ENCODE measurements at regions not wholly inside any gene's neighbourhood (a gene's known extent, or its start where the extent isn't known, plus 50 kb on each side); places are given as distances from the start of the nearest gene placed in this dataset.
"Not testable (repeated sequence)": the region's sequence is repeated elsewhere in the genome, so short reads cannot be mapped to it uniquely, and the experiment has no call there.

GRCh38 chr3:159657176-159657575 is 331.5 kb upstream of the IL12A start:
- DNase-seq (ENCODE audit: low spot score): no peak

GRCh38 chr3:159657629-159658028 is 331.0 kb upstream of the IL12A start:
- DNase-seq (ENCODE audit: low spot score): no peak

GRCh38 chr3:159660326-159660725 is 328.3 kb upstream of the IL12A start:
- DNase-seq (ENCODE audit: low spot score): no peak

- no peak for DNase-seq (ENCODE audit: low spot score)
These were observed 327.7 kb upstream of the IL12A start for GRCh38 chr3:159660901-159661300.

- no peak for DNase-seq (ENCODE audit: low spot score)
These were observed 326.1 kb upstream of the IL12A start for GRCh38 chr3:159662549-159662948.

GRCh38 chr3:159664006-159664405 is 324.6 kb upstream of the IL12A start:
- peak; percentile 11 for DNase-seq (ENCODE audit: low spot score)

GRCh38 chr3:159664653-159665052 is 324.0 kb upstream of the IL12A start:
- DNase-seq (ENCODE audit: low spot score): no peak

GRCh38 chr3:159667261-159667660 is 321.4 kb upstream of the IL12A start:
- DNase-seq (ENCODE audit: low spot score): no peak

GRCh38 chr3:159668461-159668860 is 320.2 kb upstream of the IL12A start:
- DNase-seq (ENCODE audit: low spot score): no peak

GRCh38 chr3:159668990-159669476 is 319.6 kb upstream of the IL12A start:
- no peak for DNase-seq (ENCODE audit: low spot score)

- no peak for DNase-seq (ENCODE audit: low spot score)
These were observed 318.9 kb upstream of the IL12A start for GRCh38 chr3:159669766-159670165.

- DNase-seq (ENCODE audit: low spot score): peak; percentile 10
These were observed 315.6 kb upstream of the IL12A start for GRCh38 chr3:159672728-159673688.

- DNase-seq (ENCODE audit: low spot score): no peak
These were observed 314.1 kb upstream of the IL12A start for GRCh38 chr3:159674583-159674982.

- DNase-seq (ENCODE audit: low spot score): no peak
These were observed 313.4 kb upstream of the IL12A start for GRCh38 chr3:159675285-159675684.

- no peak for DNase-seq (ENCODE audit: low spot score)
These were observed 308.7 kb upstream of the IL12A start for GRCh38 chr3:159679900-159680299.

- DNase-seq (ENCODE audit: low spot score): not testable (repeated sequence)
These were observed 306.9 kb upstream of the IL12A start for GRCh38 chr3:159681717-159682116.

- DNase-seq (ENCODE audit: low spot score): no peak
These were observed 302.8 kb upstream of the IL12A start for GRCh38 chr3:159685801-159686200.

- no peak for DNase-seq (ENCODE audit: low spot score)
These were observed 295.4 kb upstream of the IL12A start for GRCh38 chr3:159693226-159693625.

GRCh38 chr3:159711560-159712333 is 276.9 kb upstream of the IL12A start:
- DNase-seq (ENCODE audit: low spot score): peak; percentile 93

- DNase-seq (ENCODE audit: low spot score): peak; percentile 5
These were observed 267.3 kb upstream of the IL12A start for GRCh38 chr3:159721324-159721723.

- DNase-seq (ENCODE audit: low spot score): no peak
These were observed 265.3 kb upstream of the IL12A start for GRCh38 chr3:159723295-159723694.

- peak; percentile 42 for DNase-seq (ENCODE audit: low spot score)
These were observed 264.0 kb upstream of the IL12A start for GRCh38 chr3:159724627-159725026.

Data from AG08395 (cell line).